ENCODE measurements at regions not wholly inside any gene's neighbourhood (a gene's known extent, or its start where the extent isn't known, plus 50 kb on each side); places are given as distances from the start of the nearest gene placed in this dataset.

GRCh38 chr6:153858529-153858928 lies 180.5 kb upstream of the OPRM1 start:
- CTCF ChIA-PET = interaction anchor here (0.6 kb wide), 1 partner anchor 421 kb away, joined by 3 read pairs; no protein-coding TSS in a partner anchor
- TF ChIP-seq LEF1 (IDR thresholded peaks at IDR 0.05; ENCODE audit: borderline replicate concordance) (no peak), NFRKB (IDR thresholded peaks at IDR 0.05) (no peak), L3MBTL2 (conservative IDR thresholded peaks at IDR 0.05) (no peak), ELF4 (IDR thresholded peaks at IDR 0.05) (no peak), ZNF384 (IDR thresholded peaks at IDR 0.05) (no peak), SP1 (IDR thresholded peaks at IDR 0.05) (no peak), FOXM1 (IDR thresholded peaks at IDR 0.05; ENCODE audit: borderline replicate concordance) (no peak), FOXA1 (IDR thresholded peaks at IDR 0.05) (no peak), ARNT (IDR thresholded peaks at IDR 0.05) (no peak), FOXK2 (IDR thresholded peaks at IDR 0.05) (no peak), BHLHE40 (IDR thresholded peaks at IDR 0.05; ENCODE audit: borderline replicate concordance) (no peak)

GRCh38 chr6:153856929-153857376 lies 182.1 kb upstream of the OPRM1 start:
- ChIA-PET POLR2A (no interaction called here), CTCF (no interaction called here)
- TF ChIP-seq FOXK2 (IDR thresholded peaks at IDR 0.05) (no peak), TARDBP (IDR thresholded peaks at IDR 0.05) (no peak), SUZ12 (IDR thresholded peaks at IDR 0.05) (no peak), HDGF (IDR thresholded peaks at IDR 0.05; ENCODE audit: borderline replicate concordance) (no peak), CTBP1 (IDR thresholded peaks at IDR 0.05; ENCODE audit: borderline replicate concordance) (no peak), LEF1 (IDR thresholded peaks at IDR 0.05; ENCODE audit: borderline replicate concordance) (no peak), FOXM1 (IDR thresholded peaks at IDR 0.05; ENCODE audit: borderline replicate concordance) (no peak), PKNOX1 (IDR thresholded peaks at IDR 0.05) (no peak), L3MBTL2 (conservative IDR thresholded peaks at IDR 0.05) (no peak), NFRKB (IDR thresholded peaks at IDR 0.05) (no peak), FOXA1 (IDR thresholded peaks at IDR 0.05) (no peak)
- DNase-seq (ENCODE audit: extremely low spot score) = no peak

More at GRCh38 chr6:153858529-153858928, 180.5 kb upstream of the OPRM1 start:
- no peak for DNase-seq (ENCODE audit: extremely low spot score)
- POLR2A ChIA-PET = no interaction called here

GRCh38 chr6:153852481-153852880 lies 186.6 kb upstream of the OPRM1 start:
- ChIA-PET CTCF (no interaction called here), POLR2A (no interaction called here)
- DNase-seq (ENCODE audit: extremely low spot score) = no peak
- no peak for TF ChIP-seq L3MBTL2 (conservative IDR thresholded peaks at IDR 0.05)
- no peak for TF ChIP-seq BHLHE40 (IDR thresholded peaks at IDR 0.05; ENCODE audit: borderline replicate concordance)
- TF ChIP-seq FOXA1 (IDR thresholded peaks at IDR 0.05) = no peak

GRCh38 chr6:153852034-153852433 lies 187.0 kb upstream of the OPRM1 start:
- no peak for TF ChIP-seq FOXM1 (IDR thresholded peaks at IDR 0.05; ENCODE audit: borderline replicate concordance)

GRCh38 chr6:153849072-153849779 lies 189.8 kb upstream of the OPRM1 start:
- no peak for TF ChIP-seq ZNF384 (IDR thresholded peaks at IDR 0.05)
- TF ChIP-seq SP1 (IDR thresholded peaks at IDR 0.05) = no peak
- ChIA-PET CTCF (no interaction called here), POLR2A (no interaction called here)
- DNase-seq (ENCODE audit: extremely low spot score) = no peak

More at GRCh38 chr6:153852034-153852433, 187.0 kb upstream of the OPRM1 start:
- CTCF ChIA-PET = interaction anchor here (0.6 kb wide), 1 partner anchor 38 kb away, joined by 3 read pairs; no protein-coding TSS in a partner anchor
- POLR2A ChIA-PET = no interaction called here
- no peak for DNase-seq (ENCODE audit: extremely low spot score)

- no peak for DNase-seq (ENCODE audit: extremely low spot score)
- ChIA-PET CTCF (no interaction called here), POLR2A (no interaction called here)
- TF ChIP-seq ARNT (IDR thresholded peaks at IDR 0.05) = no peak
- no peak for TF ChIP-seq PKNOX1 (IDR thresholded peaks at IDR 0.05)
- no peak for TF ChIP-seq FOXA1 (IDR thresholded peaks at IDR 0.05)
- TF ChIP-seq ELF4 (IDR thresholded peaks at IDR 0.05) = no peak
- no peak for TF ChIP-seq SUZ12 (IDR thresholded peaks at IDR 0.05)
- TF ChIP-seq FOXK2 (IDR thresholded peaks at IDR 0.05) = no peak
- no peak for TF ChIP-seq CTBP1 (IDR thresholded peaks at IDR 0.05; ENCODE audit: borderline replicate concordance)
- TF ChIP-seq TARDBP (IDR thresholded peaks at IDR 0.05) = no peak
- TF ChIP-seq ZNF384 (IDR thresholded peaks at IDR 0.05) = no peak
- no peak for TF ChIP-seq FOXM1 (IDR thresholded peaks at IDR 0.05; ENCODE audit: borderline replicate concordance)
- no peak for TF ChIP-seq L3MBTL2 (conservative IDR thresholded peaks at IDR 0.05)
- no peak for TF ChIP-seq LEF1 (IDR thresholded peaks at IDR 0.05; ENCODE audit: borderline replicate concordance)
- no peak for TF ChIP-seq NFRKB (IDR thresholded peaks at IDR 0.05)
- no peak for TF ChIP-seq BHLHE40 (IDR thresholded peaks at IDR 0.05; ENCODE audit: borderline replicate concordance)
Measured at GRCh38 chr6:153843420-153843819, 195.6 kb upstream of the OPRM1 start.

- POLR2A ChIA-PET = no interaction called here
- DNase-seq (ENCODE audit: extremely low spot score) = no peak
- TF ChIP-seq SUZ12 (IDR thresholded peaks at IDR 0.05) = no peak
- no peak for TF ChIP-seq LEF1 (IDR thresholded peaks at IDR 0.05; ENCODE audit: borderline replicate concordance)
- no peak for TF ChIP-seq TARDBP (IDR thresholded peaks at IDR 0.05)
- no peak for TF ChIP-seq FOXA1 (IDR thresholded peaks at IDR 0.05)
- TF ChIP-seq ELF4 (IDR thresholded peaks at IDR 0.05) = no peak
- no peak for TF ChIP-seq L3MBTL2 (conservative IDR thresholded peaks at IDR 0.05)
- CTCF ChIA-PET = no interaction called here
Measured at GRCh38 chr6:153842491-153842890, 196.5 kb upstream of the OPRM1 start.

Data from HEK293T (cell line).